ENCODE measurements at regions not wholly inside any gene's neighbourhood (a gene's known extent, or its start where the extent isn't known, plus 50 kb on each side); places are given as distances from the start of the nearest gene placed in this dataset.

DNA sequence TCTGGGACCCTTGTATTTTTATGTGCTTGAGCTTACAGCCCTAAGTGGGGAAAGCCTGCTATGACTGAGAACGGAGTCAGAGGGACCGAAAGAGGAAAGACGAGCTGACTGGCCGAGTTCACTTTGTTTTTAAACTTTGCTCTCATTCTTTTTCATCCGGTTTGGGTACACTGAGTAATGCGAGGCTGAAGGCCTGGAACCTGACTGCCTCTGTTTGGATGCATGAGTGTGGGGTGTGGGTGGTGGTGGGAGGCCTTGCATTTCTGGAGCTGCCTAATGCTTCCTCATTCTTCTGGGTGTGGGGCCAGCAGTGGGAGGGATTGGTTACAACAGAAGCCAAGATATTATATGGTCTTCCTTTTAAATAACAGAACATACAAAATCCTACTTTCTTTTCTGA is 155.5 kb downstream of the BUB3 start:
- no peak overlapping the region for H2AK5ac ChIP-seq (ENCODE audit: low read depth, low read length)
- H3K79me2 ChIP-seq (ENCODE audit: control insufficient read depth in 1 of 2, insufficient read depth in 2 of 2, low read length in 2 of 2): no peaks in the 10 kb centered on the region
- FAIRE-seq (no peak), DNase-seq (ENCODE audit: low read depth in 1 of 2, low spot score in 2 of 2) (peak in 1 of 2 experiments; percentile 42)
- 76% methylated on average over 6 of the region's 6 CpGs; no CpG with 5 or more reads in 1 of the 2 experiments for WGBS, 2 experiments (ENCODE audit: extremely low coverage in 1 of 2, insufficient coverage in 1 of 2, insufficient read length in 1 of 2, insufficient replicate concordance in 2 of 2, low coverage in 1 of 2, low lambda C conversion rate in 2 of 2, missing lambda C conversion rate in 1 of 2)
- no peaks in the 10 kb centered on the region for H3K9me3 ChIP-seq (ENCODE audit: insufficient read depth in 2 of 2, low read depth in 1 of 2, low read length in 1 of 2)
- H3K27me3 ChIP-seq (replicated peaks in 1 of 4; ENCODE audit: control insufficient read depth in 3 of 4, extremely low read depth in 1 of 4, insufficient read depth in 3 of 4, low read length in 3 of 4): no peaks in the 10 kb centered on the region
- H3K23me2 ChIP-seq (ENCODE audit: low read depth, low read length): no peaks in the 10 kb centered on the region
- no peak overlapping the region for H2AFZ ChIP-seq (ENCODE audit: low read length)
- H2BK5ac ChIP-seq (ENCODE audit: low read depth, low read length): no peak overlapping the region
- H2BK12ac ChIP-seq (ENCODE audit: low read depth, low read length): no peak overlapping the region
- no peak overlapping the region for H2BK120ac ChIP-seq (replicated peaks; ENCODE audit: low read depth, low read length)
- no peaks in the 10 kb centered on the region for H4K20me1 ChIP-seq (replicated peaks in 1 of 2; ENCODE audit: control insufficient read depth in 1 of 2, insufficient read depth in 2 of 2, low read length in 2 of 2)
- no peak overlapping the region for H4K5ac ChIP-seq (ENCODE audit: insufficient read length, low read depth, low read length)
- CTCF ChIA-PET (ENCODE audit: partially characterized antibody): interaction anchor here (0.6 kb wide), 2 partner anchors 10 to 79 kb away, joined by 3 read pairs; no protein-coding TSS in a partner anchor
- no peak overlapping the region for H3K27ac ChIP-seq (ENCODE audit: low read depth, low read length)
- no peak overlapping the region for H3K4ac ChIP-seq (replicated peaks; ENCODE audit: insufficient read length, low read depth, low read length)
- H2BK20ac ChIP-seq (ENCODE audit: low read length): no peak overlapping the region
- no peak overlapping the region for H3K14ac ChIP-seq (ENCODE audit: insufficient read length)
- H3K79me1 ChIP-seq (ENCODE audit: low read depth, low read length): no peaks in the 10 kb centered on the region
- no peak overlapping the region for H2BK15ac ChIP-seq (ENCODE audit: low read length)
- H3K4me3 ChIP-seq (ENCODE audit: extremely low read depth in 1 of 4, insufficient read depth in 2 of 4, low read depth in 3 of 4, low read length in 4 of 4): no peak overlapping the region
- no peaks in the 10 kb centered on the region for H3K36me3 ChIP-seq (ENCODE audit: control insufficient read depth in 2 of 4, insufficient read depth in 4 of 4, low read length in 3 of 4)
- H3K4me1 ChIP-seq (replicated peaks in 1 of 4; ENCODE audit: control insufficient read depth in 3 of 4, insufficient read depth in 4 of 4, low read length in 3 of 4): no peaks in the 10 kb centered on the region; a peak in 1 of 7 replicates
- H3K23ac ChIP-seq (ENCODE audit: insufficient read length): no peak overlapping the region
- H3K4me2 ChIP-seq (ENCODE audit: insufficient read depth in 1 of 2, low read depth in 2 of 2, low read length in 2 of 2): no peak overlapping the region; a peak in 1 of 4 replicates
- no peak overlapping the region for H3K56ac ChIP-seq (replicated peaks; ENCODE audit: insufficient read length, low read depth, low read length)
- H4K8ac ChIP-seq (ENCODE audit: extremely low read depth, insufficient read depth, low read length): no peak overlapping the region
- peak overlapping the region; percentile 6; the same call in 1 of the 2 replicates for H3K18ac ChIP-seq (ENCODE audit: extremely low read depth, low read length)
- POLR2A ChIA-PET (ENCODE audit: partially characterized antibody): interaction anchor here (0.7 kb wide), 1 partner anchor 314 kb away, joined by 3 read pairs; no protein-coding TSS in a partner anchor
- no peak overlapping the region for H3K9ac ChIP-seq (replicated peaks in 1 of 4; ENCODE audit: extremely low read depth in 1 of 4, low read depth in 3 of 4, low read length in 3 of 4)
- no peak overlapping the region for H4K91ac ChIP-seq (replicated peaks; ENCODE audit: insufficient read length, low read length)
- TF ChIP-seq HDAC6 (IDR thresholded peaks at IDR 0.05; ENCODE audit: low read depth, low read length) (no peak), SP2 (IDR thresholded peaks at IDR 0.05; ENCODE audit: low read length) (no peak), BCL11A (IDR thresholded peaks at IDR 0.05; ENCODE audit: low read depth in 2 of 2, low read length in 2 of 2) (no peak), SAP30 (IDR thresholded peaks at IDR 0.05; ENCODE audit: insufficient read depth, insufficient replicate concordance, low read length) (no peak), CEBPB (IDR thresholded peaks at IDR 0.05; ENCODE audit: low read depth, low read length) (no peak), TEAD4 (IDR thresholded peaks at IDR 0.05; ENCODE audit: low read depth, low read length) (no peak), RNF2 (IDR thresholded peaks at IDR 0.05; ENCODE audit: borderline replicate concordance, low read depth, low read length, missing control alignments, poor library complexity, severe bottlenecking) (no peak), CHD1 (IDR thresholded peaks at IDR 0.05; ENCODE audit: low read depth, low read length) (no peak), SP1 (IDR thresholded peaks at IDR 0.05; ENCODE audit: low read depth, low read length) (no peak), POU5F1 (IDR thresholded peaks at IDR 0.05; ENCODE audit: low read depth, low read length) (no peak), POLR2A (IDR thresholded peaks at IDR 0.05; ENCODE audit: control extremely low read depth in 1 of 2, low read depth in 2 of 2, low read length in 2 of 2) (no peak), CHD2 (IDR thresholded peaks at IDR 0.05; ENCODE audit: low read length) (no peak), TBP (IDR thresholded peaks at IDR 0.05; ENCODE audit: low read depth, low read length) (no peak), SIN3A (conservative IDR thresholded peaks at IDR 0.05 in 1 of 2, IDR thresholded peaks at IDR 0.05 in 1 of 2; ENCODE audit: low read depth in 1 of 2, low read length in 2 of 2) (no peak), TAF1 (IDR thresholded peaks at IDR 0.05; ENCODE audit: low read depth, low read length) (no peak), EZH2 (IDR thresholded peaks at IDR 0.05; ENCODE audit: low read depth, low read length, severe bottlenecking) (no peak)

Data from H1 (cell line).